ENCODE measurements at regions not wholly inside any gene's neighbourhood (a gene's known extent, or its start where the extent isn't known, plus 50 kb on each side); places are given as distances from the start of the nearest gene placed in this dataset.

GRCh38 chr12:127428420-127428819 is 838.5 kb upstream of the TMEM132C start:
- H2BK15ac ChIP-seq (ENCODE audit: low read depth, low read length): no peak overlapping the region
- H3K27me3 ChIP-seq (ENCODE audit: insufficient read depth, low read length): no peaks in the 10 kb centered on the region
- no peaks in the 10 kb centered on the region for H3K9me3 Mint-ChIP-seq
- no peak overlapping the region for H3K9ac ChIP-seq (ENCODE audit: extremely low read depth, insufficient read length, low read length)
- no peak overlapping the region for H2AK5ac ChIP-seq (ENCODE audit: insufficient read length, low read length)
- H3K56ac ChIP-seq (ENCODE audit: insufficient read length, low read depth, low read length): no peak overlapping the region
- no peaks in the 10 kb centered on the region for H3K36me3 Mint-ChIP-seq (ENCODE audit: insufficient read depth in 1 of 3, low read depth in 3 of 3)
- H2AFZ ChIP-seq (ENCODE audit: low read length): no peak overlapping the region
- no peak overlapping the region for H2BK120ac ChIP-seq (ENCODE audit: low read depth, low read length, poor library complexity, severe bottlenecking)
- H3K27me3 Mint-ChIP-seq (ENCODE audit: low read depth): peaks cover 2% of the 10 kb centered on the region; the same call in 1 of the 2 replicates
- H3K27ac ChIP-seq (ENCODE audit: insufficient read length, low read depth, low read length): no peak overlapping the region
- H4K91ac ChIP-seq (ENCODE audit: insufficient read length, low read depth, low read length): no peak overlapping the region
- no peak overlapping the region for H2BK5ac ChIP-seq (ENCODE audit: insufficient read length, low read length)
- TF ChIP-seq, protein P1, sequence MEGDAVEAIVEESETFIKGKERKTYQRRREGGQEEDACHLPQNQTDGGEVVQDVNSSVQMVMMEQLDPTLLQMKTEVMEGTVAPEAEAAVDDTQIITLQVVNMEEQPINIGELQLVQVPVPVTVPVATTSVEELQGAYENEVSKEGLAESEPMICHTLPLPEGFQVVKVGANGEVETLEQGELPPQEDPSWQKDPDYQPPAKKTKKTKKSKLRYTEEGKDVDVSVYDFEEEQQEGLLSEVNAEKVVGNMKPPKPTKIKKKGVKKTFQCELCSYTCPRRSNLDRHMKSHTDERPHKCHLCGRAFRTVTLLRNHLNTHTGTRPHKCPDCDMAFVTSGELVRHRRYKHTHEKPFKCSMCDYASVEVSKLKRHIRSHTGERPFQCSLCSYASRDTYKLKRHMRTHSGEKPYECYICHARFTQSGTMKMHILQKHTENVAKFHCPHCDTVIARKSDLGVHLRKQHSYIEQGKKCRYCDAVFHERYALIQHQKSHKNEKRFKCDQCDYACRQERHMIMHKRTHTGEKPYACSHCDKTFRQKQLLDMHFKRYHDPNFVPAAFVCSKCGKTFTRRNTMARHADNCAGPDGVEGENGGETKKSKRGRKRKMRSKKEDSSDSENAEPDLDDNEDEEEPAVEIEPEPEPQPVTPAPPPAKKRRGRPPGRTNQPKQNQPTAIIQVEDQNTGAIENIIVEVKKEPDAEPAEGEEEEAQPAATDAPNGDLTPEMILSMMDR (conservative IDR thresholded peaks at IDR 0.05): no peak
- DNase-seq: no peak
- no peak overlapping the region for H2BK20ac ChIP-seq (ENCODE audit: low read depth, low read length, poor library complexity, severe bottlenecking)
- no peaks in the 10 kb centered on the region for H3K9me3 ChIP-seq (ENCODE audit: control insufficient read depth, low read depth, low read length)
- no peak overlapping the region for H3K4me2 ChIP-seq (ENCODE audit: insufficient read depth, insufficient read length, low read length)
- no peaks in the 10 kb centered on the region for H3K79me1 ChIP-seq (ENCODE audit: insufficient read depth, low read depth, low read length, poor library complexity, severe bottlenecking)
- H3K23me2 ChIP-seq (ENCODE audit: insufficient read length, low read depth, low read length, poor library complexity, severe bottlenecking): no peaks in the 10 kb centered on the region
- no CpG with 5 or more reads among the region's 6 CpGs for WGBS (ENCODE audit: extremely low coverage, insufficient read length, low lambda C conversion rate)
- no peak overlapping the region for H2BK12ac ChIP-seq (ENCODE audit: insufficient read length, low read depth, low read length)
- H3K4ac ChIP-seq (ENCODE audit: low read depth, low read length): no peak overlapping the region
- H4K20me1 ChIP-seq (ENCODE audit: control insufficient read depth, insufficient read depth, insufficient read length): no peaks in the 10 kb centered on the region
- no peak overlapping the region for H4K5ac ChIP-seq (ENCODE audit: insufficient read length, low read depth, low read length)
- no peak overlapping the region for H3K27ac Mint-ChIP-seq
- H3K4me1 ChIP-seq (ENCODE audit: insufficient read depth, low read length): no peaks in the 10 kb centered on the region
- H3T11ph ChIP-seq (ENCODE audit: low read length): no peak overlapping the region
- no peak overlapping the region for H4K8ac ChIP-seq (replicated peaks; ENCODE audit: insufficient read length, low read depth, low read length)
- no peak overlapping the region for H3K18ac ChIP-seq (ENCODE audit: insufficient read length, low read depth, low read length)
- H3K23ac ChIP-seq (ENCODE audit: insufficient read length, low read depth, low read length): no peak overlapping the region
- no peaks in the 10 kb centered on the region for H3K79me2 ChIP-seq (ENCODE audit: insufficient read depth, low read length)
- no peak overlapping the region; the same call in 1 of the 2 replicates for H3K14ac ChIP-seq (ENCODE audit: insufficient read depth, low read length)
- peaks cover 0 to 2% of the 10 kb centered on the region in 2 experiments; a peak in 1 of 4 replicates for H3K4me1 Mint-ChIP-seq
- no peak overlapping the region for H3K4me3 Mint-ChIP-seq

All from H9 (cell line).